OCI-LY1 (cell line): ENCODE measurements at regions not wholly inside any gene's neighbourhood (a gene's known extent, or its start where the extent isn't known, plus 50 kb on each side); places are given as distances from the start of the nearest gene placed in this dataset.

ENCODE experiments used
- EZH2 ChIP-seq: fragments of 200-600 bp; sonication (generic), shearing (Covaris generic); IDR thresholded peaks from 2 replicates; pipeline ENCODE4 v1.8.0; 2017; ENCODE audit warnings: borderline replicate concordance, mixed run types, mild to moderate bottlenecking, antibody characterized with exemption, low read length, moderate library complexity, mixed read lengths
- TF ChIP-seq, protein P1 (sequence below): fragments of 200-600 bp; sonication (generic), shearing (Covaris generic); IDR thresholded peaks from 2 replicates; pipeline ENCODE4 v1.5.1; 2017; ENCODE audit warnings: mild to moderate bottlenecking, antibody characterized with exemption, low read length, moderate library complexity, mixed read lengths

DNA sequence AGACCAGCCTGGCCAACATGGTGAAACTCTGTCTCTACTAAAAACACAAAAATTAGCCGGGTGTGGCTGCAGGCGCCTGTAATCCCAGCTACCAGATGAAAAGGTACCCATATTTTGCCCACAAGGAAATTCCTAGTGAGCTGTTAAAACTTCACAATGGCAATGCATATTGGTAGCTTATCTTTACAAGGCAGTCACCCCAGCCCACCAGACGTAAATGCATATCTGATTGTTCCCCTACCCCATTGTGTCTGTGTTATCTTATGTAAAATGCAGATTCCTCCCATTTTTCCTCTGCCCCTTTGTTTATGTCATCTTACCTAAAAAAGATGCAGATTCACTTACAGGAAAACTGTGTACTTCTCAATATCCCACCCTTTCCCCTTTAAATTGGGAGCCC, 103.1 kb upstream of the SLC2A1 start:
- TF ChIP-seq, protein P1, sequence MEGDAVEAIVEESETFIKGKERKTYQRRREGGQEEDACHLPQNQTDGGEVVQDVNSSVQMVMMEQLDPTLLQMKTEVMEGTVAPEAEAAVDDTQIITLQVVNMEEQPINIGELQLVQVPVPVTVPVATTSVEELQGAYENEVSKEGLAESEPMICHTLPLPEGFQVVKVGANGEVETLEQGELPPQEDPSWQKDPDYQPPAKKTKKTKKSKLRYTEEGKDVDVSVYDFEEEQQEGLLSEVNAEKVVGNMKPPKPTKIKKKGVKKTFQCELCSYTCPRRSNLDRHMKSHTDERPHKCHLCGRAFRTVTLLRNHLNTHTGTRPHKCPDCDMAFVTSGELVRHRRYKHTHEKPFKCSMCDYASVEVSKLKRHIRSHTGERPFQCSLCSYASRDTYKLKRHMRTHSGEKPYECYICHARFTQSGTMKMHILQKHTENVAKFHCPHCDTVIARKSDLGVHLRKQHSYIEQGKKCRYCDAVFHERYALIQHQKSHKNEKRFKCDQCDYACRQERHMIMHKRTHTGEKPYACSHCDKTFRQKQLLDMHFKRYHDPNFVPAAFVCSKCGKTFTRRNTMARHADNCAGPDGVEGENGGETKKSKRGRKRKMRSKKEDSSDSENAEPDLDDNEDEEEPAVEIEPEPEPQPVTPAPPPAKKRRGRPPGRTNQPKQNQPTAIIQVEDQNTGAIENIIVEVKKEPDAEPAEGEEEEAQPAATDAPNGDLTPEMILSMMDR = no peak
- TF ChIP-seq EZH2 = no peak
